HG03095 (cell line): ENCODE measurements at regions not wholly inside any gene's neighbourhood (a gene's known extent, or its start where the extent isn't known, plus 50 kb on each side); places are given as distances from the start of the nearest gene placed in this dataset.

Experiments
- ATAC-seq: cut with Tn5 transposase; IDR thresholded peaks from one replicate; pipeline ENCODE4 v1.9.1; 2021; ENCODE audit warnings: moderate library complexity; ENCODE audit not compliant: unreplicated experiment

DNA sequence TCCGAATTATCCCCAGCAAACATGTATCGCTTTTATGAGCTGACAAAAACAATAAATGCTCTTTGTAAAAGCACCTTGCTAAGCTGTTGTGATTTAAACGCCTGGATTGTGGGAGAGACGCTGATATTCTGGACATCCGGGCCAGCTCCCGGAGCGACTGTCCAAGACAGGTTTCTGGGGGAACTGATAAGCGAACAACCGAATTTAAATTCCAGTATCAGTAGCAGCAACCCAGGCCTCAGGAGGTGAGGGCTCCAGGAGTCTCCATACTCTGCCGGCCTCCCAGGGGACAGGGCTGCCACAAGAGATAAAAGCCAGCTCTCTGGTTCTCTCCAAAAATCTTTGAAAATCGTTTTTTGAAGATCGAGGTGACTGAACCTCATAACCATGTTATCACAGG lies 50.3 kb upstream of the VSTM2B start:
- ATAC-seq, result no peak
